GM19043 (cell line): ENCODE measurements at regions not wholly inside any gene's neighbourhood (a gene's known extent, or its start where the extent isn't known, plus 50 kb on each side); places are given as distances from the start of the nearest gene placed in this dataset.

Experiments
- ATAC-seq: cut with Tn5 transposase; IDR thresholded peaks from one replicate; pipeline ENCODE4 v1.9.1; 2021; ENCODE audit warnings: low read depth; ENCODE audit not compliant: unreplicated experiment

GRCh38 chr15:81454024-81454423 is 80.0 kb upstream of the TMC3 start:
- ATAC-seq = no peak

GRCh38 chr15:81450721-81451120 is 76.7 kb upstream of the TMC3 start:
- no peak for ATAC-seq

GRCh38 chr15:81449836-81450474 is 75.9 kb upstream of the TMC3 start:
- no peak for ATAC-seq

- ATAC-seq = no peak
These were observed 69.2 kb upstream of the TMC3 start for GRCh38 chr15:81443040-81443820.

- no peak for ATAC-seq
These were observed 68.4 kb upstream of the TMC3 start for GRCh38 chr15:81442454-81442853.

- ATAC-seq = no peak
These were observed 60.8 kb upstream of the TMC3 start for GRCh38 chr15:81434851-81435250.

GRCh38 chr15:81433462-81433861 is 59.4 kb upstream of the TMC3 start:
- ATAC-seq = no peak

- no peak for ATAC-seq
These were observed 58.2 kb upstream of the TMC3 start for GRCh38 chr15:81432179-81432578.

GRCh38 chr15:81427176-81427575 is 53.2 kb upstream of the TMC3 start:
- no peak for ATAC-seq

- no peak for ATAC-seq
These were observed 51.9 kb upstream of the TMC3 start for GRCh38 chr15:81425905-81426304.
